ENCODE measurements at regions not wholly inside any gene's neighbourhood (a gene's known extent, or its start where the extent isn't known, plus 50 kb on each side); places are given as distances from the start of the nearest gene placed in this dataset.
A peak's percentile ranks its signal among the peaks of the same experiment; 100 is the strongest.

DNA sequence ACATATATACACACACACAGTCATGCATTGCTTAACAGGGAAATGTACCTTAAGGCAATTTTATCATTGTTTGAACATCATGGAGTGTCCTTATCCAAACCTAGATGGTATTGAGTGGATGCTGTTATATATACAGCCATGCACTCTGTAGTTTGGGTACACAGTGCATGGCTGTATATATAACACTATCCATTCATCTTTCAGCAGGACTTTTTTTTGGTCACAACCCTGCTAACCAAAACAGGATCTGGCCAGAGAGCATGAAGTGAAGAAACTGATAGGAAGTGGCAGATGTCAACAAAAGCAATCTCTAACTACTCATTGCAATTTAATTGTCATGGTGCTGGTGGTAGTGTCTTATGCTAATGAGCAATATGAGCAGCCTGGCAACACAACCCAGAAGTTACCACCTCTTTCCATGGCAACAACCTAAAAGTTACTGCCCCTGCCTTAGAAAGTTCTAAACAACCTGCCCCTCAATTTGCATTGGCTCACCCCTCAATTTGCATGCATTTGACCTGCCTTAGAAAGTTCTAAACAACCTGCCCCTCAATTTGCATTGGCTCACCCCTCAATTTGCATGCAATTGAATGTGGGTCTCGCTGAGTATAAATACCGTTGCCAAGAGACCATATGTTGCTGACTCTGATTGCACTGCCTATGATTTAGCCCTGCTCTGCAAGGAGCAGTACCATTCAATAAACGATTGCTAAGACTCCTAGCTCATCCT is 434.9 kb downstream of the DSEL start:
- no peaks in the 10 kb centered on the region for H3K36me3 ChIP-seq (replicated peaks in 1 of 2; ENCODE audit: control insufficient read depth in 2 of 2, insufficient read depth in 2 of 2, low read length in 2 of 2)
- H3K18ac ChIP-seq (ENCODE audit: low read length) = no peak overlapping the region
- no peak overlapping the region for H2BK12ac ChIP-seq (ENCODE audit: low read length)
- H4K8ac ChIP-seq (ENCODE audit: low read depth, low read length) = no peak overlapping the region
- no CpG with 5 or more reads among the region's 3 CpGs for WGBS, 2 donors (ENCODE audit: extremely low coverage in 2 of 2, insufficient read length in 2 of 2, insufficient replicate concordance in 1 of 2)
- no peak for DNase-seq (ENCODE audit: low spot score)
- no peaks in the 10 kb centered on the region for H3K79me1 ChIP-seq (ENCODE audit: low read depth, low read length)
- H2AFZ ChIP-seq (ENCODE audit: low read length) = no peak overlapping the region
- H3K27ac ChIP-seq (replicated peaks; ENCODE audit: low read length) = no peak overlapping the region
- no peaks in the 10 kb centered on the region for H3K4me1 ChIP-seq (ENCODE audit: control insufficient read depth in 2 of 2, insufficient read depth in 1 of 2, low read depth in 1 of 2, low read length in 2 of 2)
- no peak overlapping the region for H3K4me3 ChIP-seq (ENCODE audit: low read length in 2 of 2)
- no peak overlapping the region for H3K4ac ChIP-seq (ENCODE audit: low read length)
- no peak overlapping the region for H2BK120ac ChIP-seq (ENCODE audit: low read depth, low read length)
- no peak overlapping the region for H2BK15ac ChIP-seq (ENCODE audit: low read length)
- no peak overlapping the region for H4K91ac ChIP-seq (ENCODE audit: low read depth, low read length, poor library complexity)
- no peak overlapping the region for H2AK5ac ChIP-seq (ENCODE audit: low read depth, low read length)
- no peak overlapping the region for H3K9ac ChIP-seq (ENCODE audit: low read depth, low read length, poor library complexity)
- H3K4me2 ChIP-seq (ENCODE audit: insufficient read depth, low read length, poor library complexity, severe bottlenecking) = no peak overlapping the region
- H3K27me3 ChIP-seq (ENCODE audit: control insufficient read depth in 3 of 3, insufficient read depth in 3 of 3, low read depth in 1 of 3, low read length in 3 of 3) = no peaks in the 10 kb centered on the region
- no peak overlapping the region for H3K14ac ChIP-seq (ENCODE audit: low read length)
- H2BK5ac ChIP-seq (ENCODE audit: low read length) = no peak overlapping the region
- H3K23ac ChIP-seq (ENCODE audit: low read depth, low read length, poor library complexity) = no peak overlapping the region
- no peaks in the 10 kb centered on the region for H3K9me3 ChIP-seq (replicated peaks in 1 of 2; ENCODE audit: control insufficient read depth in 2 of 2, insufficient read depth in 1 of 2, low read depth in 1 of 2, low read length in 2 of 2)

DNA sequence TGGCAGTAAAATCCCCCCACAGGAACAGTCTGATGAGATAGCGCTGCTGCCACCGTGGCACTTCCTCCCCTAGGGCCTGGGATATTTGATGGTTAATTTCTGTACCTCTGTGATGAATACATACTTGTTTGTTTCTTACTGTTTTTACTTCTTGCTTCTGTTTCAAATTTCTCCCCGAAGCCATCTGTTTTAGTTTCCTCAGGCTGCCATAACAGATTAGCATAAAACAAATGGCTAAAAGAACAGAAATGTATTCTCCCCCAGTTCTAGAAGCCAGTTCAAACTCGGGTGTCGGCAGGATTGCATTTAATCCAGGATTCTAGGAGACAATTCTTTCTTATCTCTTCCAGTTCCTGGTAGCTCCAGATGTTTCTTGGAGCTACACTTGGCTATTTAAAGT is 435.9 kb downstream of the DSEL start:
- Histone ChIP-seq H2BK12ac (ENCODE audit: low read length) (no peak overlapping the region), H4K8ac (ENCODE audit: low read depth, low read length) (no peak overlapping the region), H3K23ac (ENCODE audit: low read depth, low read length, poor library complexity) (no peak overlapping the region), H2BK120ac (ENCODE audit: low read depth, low read length) (no peak overlapping the region), H4K91ac (ENCODE audit: low read depth, low read length, poor library complexity) (no peak overlapping the region), H3K9me3 (replicated peaks in 1 of 2; ENCODE audit: control insufficient read depth in 2 of 2, insufficient read depth in 1 of 2, low read depth in 1 of 2, low read length in 2 of 2) (no peaks in the 10 kb centered on the region), H2BK5ac (ENCODE audit: low read length) (no peak overlapping the region), H3K79me1 (ENCODE audit: low read depth, low read length) (no peaks in the 10 kb centered on the region), H2BK15ac (ENCODE audit: low read length) (no peak overlapping the region), H3K27ac (replicated peaks; ENCODE audit: low read length) (no peak overlapping the region), H3K36me3 (replicated peaks in 1 of 2; ENCODE audit: control insufficient read depth in 2 of 2, insufficient read depth in 2 of 2, low read length in 2 of 2) (no peaks in the 10 kb centered on the region), H3K14ac (ENCODE audit: low read length) (no peak overlapping the region), H3K4me1 (ENCODE audit: control insufficient read depth in 2 of 2, insufficient read depth in 1 of 2, low read depth in 1 of 2, low read length in 2 of 2) (no peaks in the 10 kb centered on the region), H3K4me2 (ENCODE audit: insufficient read depth, low read length, poor library complexity, severe bottlenecking) (no peak overlapping the region), H3K4ac (ENCODE audit: low read length) (no peak overlapping the region), H3K27me3 (ENCODE audit: control insufficient read depth in 3 of 3, insufficient read depth in 3 of 3, low read depth in 1 of 3, low read length in 3 of 3) (no peaks in the 10 kb centered on the region), H3K4me3 (ENCODE audit: low read length in 2 of 2) (no peak overlapping the region), H3K18ac (ENCODE audit: low read length) (no peak overlapping the region), H2AFZ (ENCODE audit: low read length) (no peak overlapping the region), H2AK5ac (ENCODE audit: low read depth, low read length) (no peak overlapping the region), H3K9ac (ENCODE audit: low read depth, low read length, poor library complexity) (no peak overlapping the region)
- no peak for DNase-seq (ENCODE audit: low spot score)
- WGBS, 2 donors (ENCODE audit: extremely low coverage in 2 of 2, insufficient read length in 2 of 2, insufficient replicate concordance in 1 of 2) = no CpG with 5 or more reads among the region's 5 CpGs

DNA sequence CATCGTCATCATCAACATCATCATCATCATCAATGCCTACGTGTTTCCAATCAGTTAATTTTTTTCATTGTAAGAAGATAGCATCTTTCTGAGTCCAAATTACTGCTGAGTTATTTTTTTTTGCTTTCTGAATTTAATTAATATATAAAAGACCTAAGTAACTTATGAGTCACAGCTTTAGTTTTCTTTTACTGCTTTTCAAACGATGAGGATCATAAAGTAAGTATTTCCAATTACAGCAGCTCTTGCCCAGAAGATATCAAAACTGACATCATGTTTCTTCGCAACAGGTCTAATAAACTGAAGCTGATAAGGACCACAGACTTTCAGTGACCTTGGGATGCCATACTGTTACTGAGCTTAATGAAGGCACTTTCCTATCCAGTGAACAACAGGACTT is 442.2 kb downstream of the DSEL start:
- Histone ChIP-seq H3K79me1 (ENCODE audit: low read depth, low read length) (no peaks in the 10 kb centered on the region), H2AFZ (ENCODE audit: low read length) (no peak overlapping the region), H3K18ac (ENCODE audit: low read length) (no peak overlapping the region), H2BK12ac (ENCODE audit: low read length) (no peak overlapping the region), H2BK15ac (ENCODE audit: low read length) (no peak overlapping the region), H3K36me3 (replicated peaks in 1 of 2; ENCODE audit: control insufficient read depth in 2 of 2, insufficient read depth in 2 of 2, low read length in 2 of 2) (no peaks in the 10 kb centered on the region), H3K27ac (replicated peaks; ENCODE audit: low read length) (no peak overlapping the region), H3K4me2 (ENCODE audit: insufficient read depth, low read length, poor library complexity, severe bottlenecking) (no peak overlapping the region), H4K8ac (ENCODE audit: low read depth, low read length) (no peak overlapping the region), H3K9ac (ENCODE audit: low read depth, low read length, poor library complexity) (no peak overlapping the region), H3K14ac (ENCODE audit: low read length) (no peak overlapping the region), H3K4me3 (ENCODE audit: low read length in 2 of 2) (no peak overlapping the region), H2BK5ac (ENCODE audit: low read length) (no peak overlapping the region), H2AK5ac (ENCODE audit: low read depth, low read length) (no peak overlapping the region), H3K27me3 (ENCODE audit: control insufficient read depth in 3 of 3, insufficient read depth in 3 of 3, low read depth in 1 of 3, low read length in 3 of 3) (no peaks in the 10 kb centered on the region), H3K4ac (ENCODE audit: low read length) (no peak overlapping the region), H3K23ac (ENCODE audit: low read depth, low read length, poor library complexity) (no peak overlapping the region), H3K9me3 (replicated peaks in 1 of 2; ENCODE audit: control insufficient read depth in 2 of 2, insufficient read depth in 1 of 2, low read depth in 1 of 2, low read length in 2 of 2) (no peaks in the 10 kb centered on the region), H4K91ac (ENCODE audit: low read depth, low read length, poor library complexity) (no peak overlapping the region), H2BK120ac (ENCODE audit: low read depth, low read length) (no peak overlapping the region), H3K4me1 (ENCODE audit: control insufficient read depth in 2 of 2, insufficient read depth in 1 of 2, low read depth in 1 of 2, low read length in 2 of 2) (no peaks in the 10 kb centered on the region)
- DNase-seq (ENCODE audit: low spot score) = no peak
- WGBS, 2 donors (ENCODE audit: extremely low coverage in 2 of 2, insufficient read length in 2 of 2, insufficient replicate concordance in 1 of 2) = no CpG with 5 or more reads among the region's 4 CpGs

DNA sequence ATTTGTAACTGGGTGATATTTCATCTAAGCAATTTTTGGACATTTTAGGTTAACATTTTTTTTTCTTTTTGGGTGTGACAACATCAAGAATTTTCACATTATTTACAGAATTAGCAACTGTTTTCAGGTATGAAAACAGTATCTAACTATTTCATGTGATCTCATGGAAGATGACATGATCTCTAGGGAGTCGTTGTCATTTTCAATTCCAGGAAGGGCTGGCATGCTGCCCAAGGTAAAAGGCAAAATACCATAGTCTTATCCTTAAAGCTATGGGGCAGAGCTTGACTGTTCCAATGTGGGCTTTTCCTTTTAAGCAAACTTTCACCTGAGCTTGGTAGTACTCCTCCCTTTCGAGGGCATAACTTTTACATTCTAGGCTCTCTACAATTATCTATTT is 443.7 kb downstream of the DSEL start:
- Histone ChIP-seq H3K4me2 (ENCODE audit: insufficient read depth, low read length, poor library complexity, severe bottlenecking) (no peak overlapping the region), H3K4ac (ENCODE audit: low read length) (no peak overlapping the region), H3K79me1 (ENCODE audit: low read depth, low read length) (no peaks in the 10 kb centered on the region), H2AK5ac (ENCODE audit: low read depth, low read length) (no peak overlapping the region), H3K4me1 (ENCODE audit: control insufficient read depth in 2 of 2, insufficient read depth in 1 of 2, low read depth in 1 of 2, low read length in 2 of 2) (no peaks in the 10 kb centered on the region), H3K18ac (ENCODE audit: low read length) (no peak overlapping the region), H3K4me3 (ENCODE audit: low read length in 2 of 2) (no peak overlapping the region), H3K9me3 (replicated peaks in 1 of 2; ENCODE audit: control insufficient read depth in 2 of 2, insufficient read depth in 1 of 2, low read depth in 1 of 2, low read length in 2 of 2) (no peaks in the 10 kb centered on the region), H2AFZ (ENCODE audit: low read length) (peak overlapping the region; percentile 40), H2BK5ac (ENCODE audit: low read length) (no peak overlapping the region), H3K36me3 (replicated peaks in 1 of 2; ENCODE audit: control insufficient read depth in 2 of 2, insufficient read depth in 2 of 2, low read length in 2 of 2) (no peaks in the 10 kb centered on the region), H2BK12ac (ENCODE audit: low read length) (no peak overlapping the region), H2BK15ac (ENCODE audit: low read length) (no peak overlapping the region), H3K27ac (replicated peaks; ENCODE audit: low read length) (no peak overlapping the region), H4K8ac (ENCODE audit: low read depth, low read length) (no peak overlapping the region), H3K9ac (ENCODE audit: low read depth, low read length, poor library complexity) (no peak overlapping the region), H3K23ac (ENCODE audit: low read depth, low read length, poor library complexity) (no peak overlapping the region), H3K14ac (ENCODE audit: low read length) (no peak overlapping the region), H4K91ac (ENCODE audit: low read depth, low read length, poor library complexity) (no peak overlapping the region), H2BK120ac (ENCODE audit: low read depth, low read length) (no peak overlapping the region), H3K27me3 (ENCODE audit: control insufficient read depth in 3 of 3, insufficient read depth in 3 of 3, low read depth in 1 of 3, low read length in 3 of 3) (no peaks in the 10 kb centered on the region)
- no CpG with 5 or more reads among the region's 2 CpGs for WGBS, 2 donors (ENCODE audit: extremely low coverage in 2 of 2, insufficient read length in 2 of 2, insufficient replicate concordance in 1 of 2)
- no peak for DNase-seq (ENCODE audit: low spot score)
